Stimulated activated CD4-positive, alpha-beta T cell treated with anti-CD3 and anti-CD28 coated beads, Interleukin-12 subunit alpha, Interleukin-12 subunit beta, amount 100 ng/mL, for 48 hours (primary cell): ENCODE measurements at regions not wholly inside any gene's neighbourhood (a gene's known extent, or its start where the extent isn't known, plus 50 kb on each side); places are given as distances from the start of the nearest gene placed in this dataset.

Source experiments
- DNase-seq, 3 donors: peaks; one replicate each; pipeline ENCODE4 v3.0.0-alpha.2; 2020; ENCODE audit warnings: low read depth in 2 of 3, low spot score in 1 of 3

DNA sequence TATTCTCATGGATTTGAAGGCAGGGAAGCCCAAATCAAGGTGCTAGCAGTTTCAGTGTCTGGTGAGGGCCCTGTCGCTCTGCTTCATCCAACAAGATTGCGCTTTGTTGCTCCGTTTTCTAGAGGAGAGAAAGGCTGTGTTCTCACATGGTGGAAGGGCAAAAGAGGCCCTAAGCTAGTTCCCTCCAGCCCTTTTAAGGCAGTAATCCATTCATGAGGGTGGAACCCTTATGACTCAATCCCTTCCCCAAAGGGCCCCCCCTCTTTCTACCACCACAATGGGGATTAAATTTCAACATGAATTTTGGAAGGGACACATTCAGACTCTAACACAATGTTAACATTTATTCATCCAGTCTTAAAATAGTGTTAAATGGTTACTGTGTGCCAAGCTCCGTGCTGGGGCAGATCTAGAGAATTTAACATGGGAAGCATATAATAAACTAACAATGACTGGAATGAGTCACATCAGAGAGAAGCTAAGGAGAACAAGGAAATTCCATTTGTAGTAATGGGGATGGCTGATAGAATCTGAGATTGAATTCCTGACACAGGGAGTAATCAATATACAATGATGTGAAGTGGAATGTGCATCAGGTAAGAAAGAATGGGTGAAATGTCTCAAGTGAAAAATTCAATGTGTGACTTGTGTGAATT lies 382.8 kb upstream of the ZNF608 start:
- no peak for DNase-seq

- no peak for DNase-seq
Observed at GRCh38 chr5:125130591-125130990, 384.2 kb upstream of the ZNF608 start.

DNA sequence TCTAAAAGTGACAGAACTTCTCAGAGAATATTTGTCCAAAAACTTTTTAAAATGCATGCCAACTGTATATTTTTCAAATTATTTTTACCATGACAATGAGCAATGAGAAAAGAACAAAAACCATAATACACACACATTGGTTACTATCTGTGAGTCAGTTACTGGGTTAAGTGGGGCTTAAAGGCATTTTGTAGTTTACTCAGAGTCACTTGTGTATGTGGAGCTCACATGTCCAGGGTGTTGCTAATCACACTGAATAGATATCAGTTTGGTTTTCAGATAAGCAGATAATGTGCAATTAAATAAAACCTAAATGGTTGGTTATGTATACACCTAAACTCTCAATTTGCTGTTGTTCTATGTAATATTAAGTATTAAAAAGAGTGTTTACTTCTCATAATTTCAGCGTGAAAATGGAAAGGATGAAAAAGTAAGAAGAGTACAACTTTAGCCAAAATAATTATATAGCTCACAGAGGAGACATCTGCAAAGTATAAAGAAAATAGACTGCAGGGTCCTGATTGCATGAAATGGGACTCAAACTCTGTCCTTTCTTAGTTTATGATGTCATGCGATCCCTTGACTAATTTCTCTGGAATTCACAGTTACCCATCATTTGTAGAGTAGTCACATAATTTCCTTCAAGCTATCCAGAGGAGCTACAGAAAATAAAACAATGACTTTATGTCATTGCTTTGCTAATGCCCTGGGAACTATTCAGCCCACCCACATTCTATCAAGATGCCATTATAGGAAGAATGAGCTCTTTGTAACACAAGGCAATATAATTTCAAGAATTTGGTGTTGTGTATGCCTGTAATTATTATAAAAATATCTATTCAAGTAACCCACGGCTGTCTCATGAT lies 388.0 kb upstream of the ZNF608 start:
- no peak for DNase-seq

DNA sequence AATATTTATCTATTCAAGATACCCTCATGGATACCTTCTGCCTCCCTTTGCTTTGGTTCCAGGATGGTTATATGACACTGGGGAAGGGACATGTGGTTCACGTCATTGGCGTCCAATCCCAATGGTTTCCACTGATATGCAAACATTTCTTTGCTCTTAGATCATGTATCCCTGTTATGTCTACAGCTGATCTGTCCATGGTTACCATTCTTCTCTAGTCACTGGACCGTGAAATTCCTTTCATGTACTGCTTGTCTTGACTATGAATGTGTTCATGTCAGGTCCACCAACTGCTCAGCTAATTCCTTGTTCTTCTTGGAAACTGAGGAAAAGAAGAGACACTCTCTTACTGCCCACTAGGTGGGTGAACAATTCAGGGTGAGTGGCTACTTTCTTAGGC lies 391.1 kb upstream of the ZNF608 start:
- no peak for DNase-seq

- DNase-seq, result no peak
Observed at GRCh38 chr5:125138266-125138665, 391.8 kb upstream of the ZNF608 start.

DNA sequence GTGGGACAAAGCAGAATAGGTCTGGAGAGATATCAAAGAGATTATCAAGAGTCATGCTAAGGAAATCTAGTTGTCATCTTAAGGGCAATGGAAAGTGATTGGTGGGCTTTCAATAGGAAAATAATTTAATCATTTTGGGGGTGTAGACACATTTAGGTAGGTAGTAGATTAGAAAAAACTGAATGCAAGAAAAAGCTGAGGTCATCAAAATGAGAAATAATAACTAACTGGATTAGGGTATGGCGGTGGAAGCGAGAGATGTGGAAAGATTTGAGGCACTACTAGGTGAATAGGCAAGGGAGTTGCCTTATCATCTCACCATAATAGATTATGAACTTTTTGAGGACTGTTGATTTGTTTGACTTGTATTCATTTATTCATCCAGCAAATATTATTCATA lies 393.2 kb upstream of the ZNF608 start:
- DNase-seq, result no peak

GRCh38 chr5:125140220-125140619 lies 393.8 kb upstream of the ZNF608 start:
- no peak for DNase-seq

- DNase-seq, result no peak
Observed at GRCh38 chr5:125140855-125141254, 394.4 kb upstream of the ZNF608 start.

GRCh38 chr5:125142458-125142857 lies 396.0 kb upstream of the ZNF608 start:
- no peak for DNase-seq

DNA sequence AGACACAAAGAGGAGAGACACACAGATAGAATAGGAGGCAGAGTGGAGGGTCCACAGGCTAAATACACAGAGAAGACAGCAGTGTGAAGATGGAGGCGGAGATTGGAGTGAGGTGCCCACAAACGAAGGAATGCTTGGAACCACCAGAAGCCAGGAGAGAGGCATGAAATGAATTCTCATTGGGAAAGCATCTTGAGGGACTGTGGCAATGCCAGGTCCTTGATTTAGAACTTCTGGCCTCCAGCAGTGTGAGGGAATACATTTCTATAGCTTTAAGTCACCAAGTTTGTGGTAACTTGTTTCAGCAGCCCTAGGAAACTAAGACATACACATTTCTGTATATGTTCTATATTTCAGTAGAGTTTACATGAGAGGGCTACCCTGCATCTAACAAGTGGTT lies 396.6 kb upstream of the ZNF608 start:
- no peak for DNase-seq

DNA sequence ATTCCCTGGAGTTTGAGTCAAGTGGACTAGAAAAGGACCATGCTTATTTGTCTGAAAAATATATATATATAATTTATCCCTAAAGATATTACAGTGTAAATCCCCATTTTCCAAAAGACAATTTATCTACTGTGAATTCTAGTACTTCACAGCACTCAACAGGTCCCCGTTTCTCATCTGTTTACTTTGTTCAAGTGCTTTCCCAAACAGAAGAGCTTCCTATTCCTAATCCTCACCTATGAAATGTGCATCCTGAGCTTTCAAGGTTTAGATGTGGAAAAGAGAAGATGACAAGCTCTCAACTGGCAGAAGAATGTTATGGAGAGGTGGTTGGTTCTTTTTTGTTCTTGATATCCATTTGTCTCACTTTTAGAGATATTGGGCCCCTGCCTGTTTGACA lies 401.6 kb upstream of the ZNF608 start:
- no peak for DNase-seq

DNA sequence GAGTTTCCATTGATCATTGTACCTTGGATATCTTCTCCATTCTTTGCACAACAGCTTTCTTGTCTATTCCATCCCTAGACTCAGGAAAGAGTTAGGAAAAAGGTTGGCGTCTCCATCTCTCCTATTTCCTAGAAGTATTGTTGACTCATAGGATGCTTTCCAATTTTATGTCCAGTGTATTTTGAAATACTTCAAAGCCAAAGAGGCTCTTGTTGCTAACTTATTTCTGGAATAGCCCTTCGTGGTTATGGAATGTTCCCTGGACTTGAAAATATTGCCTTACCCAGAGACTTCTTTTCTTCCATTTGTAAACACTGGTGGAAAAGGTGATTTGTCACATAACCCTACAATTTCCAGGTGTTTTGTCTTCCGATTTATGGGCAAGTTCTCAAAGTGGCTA lies 402.3 kb upstream of the ZNF608 start:
- DNase-seq, result no peak

GRCh38 chr5:125149110-125149509 lies 402.7 kb upstream of the ZNF608 start:
- DNase-seq, result no peak

- DNase-seq, result no peak
Observed at GRCh38 chr5:125149527-125149926, 403.1 kb upstream of the ZNF608 start.

DNA sequence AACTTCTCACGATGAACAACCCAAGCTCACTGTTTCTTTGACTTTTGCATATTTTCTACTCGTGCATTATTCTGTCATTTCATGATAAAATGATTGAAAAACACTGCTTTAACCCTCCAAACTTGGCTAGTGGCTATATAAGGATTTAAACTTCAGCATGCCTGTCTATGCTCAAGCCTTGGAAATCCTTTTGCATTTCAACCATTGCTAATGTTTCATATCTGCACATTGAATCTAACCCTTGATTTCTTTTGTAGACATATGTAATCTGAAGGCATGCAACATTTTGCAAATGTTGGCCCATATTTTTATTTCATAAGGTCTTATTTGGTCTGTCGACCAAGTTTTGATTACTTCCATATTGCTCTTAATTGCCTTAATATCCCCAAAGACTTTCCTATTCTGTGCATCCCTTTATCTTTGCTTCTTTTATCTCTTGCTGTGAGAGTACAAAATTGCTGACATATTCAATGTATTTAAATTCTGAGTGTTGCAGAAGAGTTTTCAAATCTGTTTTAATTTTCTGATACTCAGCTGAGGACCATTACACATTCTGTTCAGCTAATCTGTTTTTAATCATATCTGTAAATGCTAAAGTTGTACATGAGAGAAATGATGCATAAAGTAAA lies 403.7 kb upstream of the ZNF608 start:
- no peak for DNase-seq

DNA sequence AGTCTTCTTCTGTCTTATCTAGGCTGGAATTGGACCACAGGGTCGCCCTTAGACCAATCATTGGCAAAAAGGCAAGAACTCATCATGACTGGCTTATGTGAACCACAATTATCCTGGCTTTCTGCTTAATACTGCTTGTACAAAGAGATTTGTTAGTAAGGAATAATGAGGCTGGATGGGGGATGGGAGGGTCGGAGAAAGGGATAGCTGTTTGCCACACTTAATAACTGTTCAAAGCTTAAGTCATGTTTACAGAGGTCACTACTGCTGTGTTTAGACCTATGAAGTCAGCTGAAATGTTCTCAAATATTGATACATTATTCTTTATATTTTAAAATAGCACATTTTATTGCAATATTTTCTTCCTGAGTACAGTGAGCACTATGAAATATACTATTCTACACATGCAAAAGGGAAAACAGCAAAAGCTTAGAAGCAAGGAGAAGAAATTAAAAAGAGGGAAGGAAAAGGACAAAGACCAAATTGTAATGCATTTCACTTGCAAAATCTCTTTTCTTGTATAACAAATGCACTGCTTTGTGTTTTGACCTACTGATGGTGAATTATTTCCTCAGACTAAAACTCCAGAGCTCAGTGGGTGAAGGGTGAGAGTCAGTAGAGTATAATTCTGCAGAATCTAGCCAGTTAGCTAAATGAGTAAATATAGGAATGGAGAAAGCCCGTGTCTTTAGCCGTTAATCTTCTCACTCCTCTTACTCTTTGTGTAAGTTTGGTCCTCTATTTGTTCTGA lies 404.9 kb upstream of the ZNF608 start:
- no peak for DNase-seq

GRCh38 chr5:125152044-125152443 lies 405.6 kb upstream of the ZNF608 start:
- no peak for DNase-seq

DNA sequence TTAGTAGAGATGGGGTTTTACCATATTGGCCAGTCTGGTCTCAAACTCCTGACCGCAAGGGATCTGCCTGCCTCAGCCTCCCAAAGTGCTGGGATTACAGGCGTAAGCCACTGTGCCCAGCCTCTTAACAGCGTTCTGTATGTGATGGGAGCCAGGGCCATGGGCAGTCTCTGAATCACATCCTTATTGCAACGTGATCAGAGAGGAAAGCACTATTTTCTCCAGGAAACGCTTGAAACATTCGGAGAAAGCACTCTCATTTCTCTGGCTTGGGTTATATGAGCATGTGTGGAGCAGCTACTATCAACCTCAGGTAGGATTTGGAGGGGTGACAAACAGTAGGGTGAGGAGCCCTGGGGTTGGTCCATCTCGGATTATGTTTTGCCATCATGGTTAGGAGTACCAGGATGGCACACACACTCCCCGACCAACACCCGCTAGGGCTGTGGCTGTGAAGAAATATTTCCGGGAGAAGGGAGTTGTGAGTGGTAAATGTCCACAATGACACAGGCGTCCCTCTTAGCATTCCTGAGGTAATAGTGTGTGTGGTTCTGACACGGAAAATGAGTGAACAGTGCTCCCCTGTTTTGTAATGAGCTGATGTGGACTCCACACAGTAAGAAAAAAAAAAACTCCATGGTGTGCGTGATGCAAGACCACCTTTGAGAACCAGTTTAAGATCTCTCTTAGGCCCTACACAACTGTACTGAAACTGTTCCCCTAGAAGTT lies 406.2 kb upstream of the ZNF608 start:
- no peak for DNase-seq

DNA sequence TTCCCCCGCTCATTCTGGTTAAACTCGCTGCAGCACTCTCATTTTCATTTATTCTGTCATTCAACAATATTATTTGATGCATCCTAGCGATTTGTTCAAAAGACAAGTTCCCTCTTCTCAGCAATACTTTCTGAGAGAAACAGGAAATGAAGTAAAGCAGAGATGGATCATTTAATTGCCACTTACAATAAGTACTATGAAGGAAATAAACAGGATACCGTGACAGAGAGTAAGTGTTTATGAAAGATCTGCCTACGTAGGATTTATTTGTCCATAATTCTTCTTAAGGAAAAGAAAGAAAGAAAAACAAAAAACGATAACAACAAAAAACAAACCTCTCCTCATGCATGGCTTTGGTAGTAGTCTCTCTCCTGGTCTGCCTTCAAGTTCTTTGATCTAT lies 406.8 kb upstream of the ZNF608 start:
- no peak for DNase-seq

- no peak for DNase-seq
Observed at GRCh38 chr5:125154301-125155110, 408.1 kb upstream of the ZNF608 start.
